Thyroid gland (tissue), 4 donors: ENCODE measurements at regions not wholly inside any gene's neighbourhood (a gene's known extent, or its start where the extent isn't known, plus 50 kb on each side); places are given as distances from the start of the nearest gene placed in this dataset.

Source experiments
- DNase-seq, 2 donors: peaks; one replicate each; pipeline ENCODE4 v3.0.0-alpha.2; 2019
- H3K27ac ChIP-seq, 3 donors: fragments of 200-600 bp; sonication (generic); 1 replicate in 2 of 3; 2 replicates in 1 of 3; pipeline ENCODE4 v1.5.1; 2016 to 2019; ENCODE audit warnings: mild to moderate bottlenecking in 1 of 3, moderate library complexity in 1 of 3
- H3K27me3 ChIP-seq: fragments of 200-600 bp; sonication (generic); one replicate; pipeline ENCODE4 v1.5.1; 2019
- H3K36me3 ChIP-seq, 2 donors: fragments of 200-600 bp; sonication (generic); one replicate each; pipeline ENCODE4 v1.5.1; 2016 to 2019
- H3K4me1 ChIP-seq, 2 donors: fragments of 200-600 bp; sonication (generic); one replicate each; pipeline ENCODE4 v1.5.1; 2017 to 2019
- H3K4me3 ChIP-seq, 3 donors: fragments of 200-600 bp; sonication (generic); replicated peaks in 1 of 3; 1 replicate in 2 of 3; 2 replicates in 1 of 3; pipeline ENCODE4 v1.5.1; 2016; ENCODE audit warnings: mild to moderate bottlenecking in 1 of 3
- H3K9me3 ChIP-seq: fragments of 200-600 bp; sonication (generic); one replicate; pipeline ENCODE4 v1.5.1; 2017
- POLR2A ChIP-seq, 2 donors: fragments of 450-650 bp; IDR thresholded peaks; one replicate each; pipeline ENCODE4 v1.6.1; 2017; ENCODE audit warnings: antibody characterized with exemption in 2 of 2, mild to moderate bottlenecking in 2 of 2, moderate library complexity in 1 of 2
- WGBS, 2 donors: methylation state at CpG; one replicate each; pipeline ENCODE4 v1.1.5; 2017; 5-methylcytosine and 5-hydroxymethylcytosine counted together
- intact Hi-C: fragments of 100-400 bp; cut with DNase I; formaldehyde crosslinking; loops from one replicate; pipeline ENCODE4 v1.15.1; 2023
- TF ChIP-seq, protein P1 (sequence below), 6 experiments: fragments of 200-600 bp in 3 of 6; fragments of 450-650 bp in 3 of 6; sonication (generic) in 3 of 6; IDR thresholded peaks; one replicate each; pipeline ENCODE4 v1.5.1; 2016 to 2019; ENCODE audit warnings: antibody characterized with exemption in 6 of 6, mild to moderate bottlenecking in 2 of 6, inconsistent platforms in 1 of 6, moderate library complexity in 1 of 6

DNA sequence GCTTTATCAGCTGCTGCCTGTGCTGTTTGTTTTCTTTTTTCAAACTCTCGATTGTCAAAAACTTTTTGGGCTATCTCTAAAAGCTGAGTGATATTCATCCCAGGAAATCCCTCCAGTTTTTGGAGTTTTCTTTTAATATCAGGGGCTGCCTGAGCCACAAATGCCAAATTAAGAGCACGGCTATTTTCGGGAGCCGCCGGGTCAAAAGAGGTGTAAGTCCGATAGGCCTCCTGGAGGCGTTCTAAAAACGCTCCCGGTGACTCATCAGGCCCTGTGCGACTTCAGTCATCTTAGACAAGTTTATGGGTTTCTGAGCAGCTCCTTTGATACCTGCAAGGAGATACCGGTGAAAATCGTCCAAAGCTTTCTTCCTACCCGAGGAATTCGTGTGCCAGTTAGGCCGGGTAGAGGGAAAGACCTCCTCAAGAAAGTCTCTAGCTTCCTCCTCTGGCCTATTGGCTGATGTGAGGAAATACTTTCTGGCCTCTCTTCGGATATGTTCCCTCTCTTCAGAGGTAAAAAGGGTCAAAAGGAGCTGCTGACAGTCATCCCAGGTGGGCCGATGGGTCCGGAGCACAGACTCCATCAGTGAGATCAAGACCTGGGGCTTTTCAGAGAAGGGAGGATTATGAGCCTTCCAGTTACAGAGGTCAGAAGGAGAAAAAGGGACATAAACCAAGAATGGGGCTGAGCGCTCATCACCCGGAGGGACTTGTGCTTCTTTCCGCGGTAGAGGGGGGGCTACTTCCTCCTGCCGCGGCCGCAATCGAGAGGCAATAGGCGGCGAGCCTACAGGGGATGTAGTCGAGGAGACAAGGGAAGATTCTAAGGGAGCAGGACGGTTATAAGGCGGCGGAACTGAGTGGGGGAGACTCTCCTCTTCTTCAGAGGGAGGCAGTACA, 151.1 kb downstream of the TRIM27 start:
- peaks cover 55% of the 10 kb centered on the region for H3K27me3 ChIP-seq
- intact Hi-C loops, result no loop called here
- no peaks in the 10 kb centered on the region for H3K9me3 ChIP-seq
- H3K4me1 ChIP-seq, result no peaks in the 10 kb centered on the region
- no peak for DNase-seq
- no peak overlapping the region for H3K27ac ChIP-seq
- TF ChIP-seq POLR2A (IDR thresholded peaks at IDR 0.05), result no peak
- TF ChIP-seq, protein P1, sequence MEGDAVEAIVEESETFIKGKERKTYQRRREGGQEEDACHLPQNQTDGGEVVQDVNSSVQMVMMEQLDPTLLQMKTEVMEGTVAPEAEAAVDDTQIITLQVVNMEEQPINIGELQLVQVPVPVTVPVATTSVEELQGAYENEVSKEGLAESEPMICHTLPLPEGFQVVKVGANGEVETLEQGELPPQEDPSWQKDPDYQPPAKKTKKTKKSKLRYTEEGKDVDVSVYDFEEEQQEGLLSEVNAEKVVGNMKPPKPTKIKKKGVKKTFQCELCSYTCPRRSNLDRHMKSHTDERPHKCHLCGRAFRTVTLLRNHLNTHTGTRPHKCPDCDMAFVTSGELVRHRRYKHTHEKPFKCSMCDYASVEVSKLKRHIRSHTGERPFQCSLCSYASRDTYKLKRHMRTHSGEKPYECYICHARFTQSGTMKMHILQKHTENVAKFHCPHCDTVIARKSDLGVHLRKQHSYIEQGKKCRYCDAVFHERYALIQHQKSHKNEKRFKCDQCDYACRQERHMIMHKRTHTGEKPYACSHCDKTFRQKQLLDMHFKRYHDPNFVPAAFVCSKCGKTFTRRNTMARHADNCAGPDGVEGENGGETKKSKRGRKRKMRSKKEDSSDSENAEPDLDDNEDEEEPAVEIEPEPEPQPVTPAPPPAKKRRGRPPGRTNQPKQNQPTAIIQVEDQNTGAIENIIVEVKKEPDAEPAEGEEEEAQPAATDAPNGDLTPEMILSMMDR (IDR thresholded peaks at IDR 0.05), result no peak
- 7% methylated on average over 32 of the region's 32 CpGs for WGBS, 2 donors
- no peaks in the 10 kb centered on the region for H3K36me3 ChIP-seq
- no peak overlapping the region for H3K4me3 ChIP-seq

DNA sequence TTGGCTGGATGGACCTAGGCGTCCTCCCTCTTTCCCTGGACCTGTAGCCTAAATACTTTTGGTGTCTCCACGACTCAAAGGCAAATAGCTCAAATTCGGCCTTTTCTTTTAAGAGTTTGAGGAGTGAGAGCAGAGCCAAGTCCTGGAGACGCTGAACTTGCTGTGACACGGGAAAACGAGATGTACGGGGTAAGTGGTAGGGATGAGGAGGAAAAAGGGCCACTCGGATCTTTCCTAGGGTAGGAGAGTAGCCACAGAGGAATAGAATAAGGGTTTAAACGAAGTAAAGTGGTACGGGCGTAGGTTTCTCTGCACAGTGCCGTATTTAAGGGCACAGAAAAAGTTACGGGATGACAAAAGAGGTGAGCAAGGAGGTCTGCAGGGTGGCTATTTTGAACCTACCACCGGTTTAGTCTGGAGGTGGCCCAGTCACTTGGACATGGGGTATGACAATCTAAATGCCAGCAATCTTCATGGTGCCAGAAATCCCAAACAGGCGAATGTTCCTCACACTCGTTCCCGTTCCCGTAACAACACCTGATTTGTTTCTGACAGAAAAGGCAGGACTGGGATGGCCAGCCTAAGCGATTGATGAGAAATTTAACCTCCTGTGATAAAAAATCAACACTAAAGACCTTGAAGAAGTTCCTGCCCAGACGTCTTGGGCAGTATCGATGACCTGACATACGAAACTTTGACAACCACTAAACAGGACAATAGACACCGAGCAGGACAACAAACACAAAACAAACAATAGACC, 149.3 kb downstream of the TRIM27 start:
- 8% methylated on average over 23 of the region's 23 CpGs for WGBS, 2 donors

DNA sequence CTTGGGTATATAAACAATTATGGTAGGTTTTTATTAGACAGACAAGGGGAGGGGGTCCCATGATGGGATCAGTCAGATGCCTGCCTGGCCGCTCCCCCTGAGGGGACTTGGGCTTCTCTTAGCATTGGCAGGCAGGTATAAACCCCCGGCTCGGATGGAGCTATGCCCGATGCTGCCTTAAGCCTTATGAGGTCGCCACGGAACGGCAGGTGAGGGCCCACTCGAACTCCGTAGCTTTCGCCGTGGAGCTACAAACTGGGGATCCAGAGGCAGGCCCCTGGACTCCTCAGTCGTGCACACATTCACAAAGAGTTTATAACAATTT, 148.8 kb downstream of the TRIM27 start:
- Histone ChIP-seq H3K9me3 (no peaks in the 10 kb centered on the region), H3K4me3 (no peak overlapping the region), H3K36me3 (no peaks in the 10 kb centered on the region), H3K4me1 (no peaks in the 10 kb centered on the region), H3K27ac (no peak overlapping the region), H3K27me3 (peaks cover 59% of the 10 kb centered on the region)
- TF ChIP-seq POLR2A (IDR thresholded peaks at IDR 0.05), result no peak
- TF ChIP-seq, protein P1 (IDR thresholded peaks at IDR 0.05), result no peak
- DNase-seq, result no peak
- intact Hi-C loops, result no loop called here
- 8 to 10% methylated on average over 9 to 12 of the region's 12 CpGs for whole genome bisulfite sequencing, 2 donors

More for the DNA sequence above, 149.3 kb downstream of the TRIM27 start:
- H3K9me3 ChIP-seq, result no peaks in the 10 kb centered on the region
- intact Hi-C loops, result no loop called here
- TF ChIP-seq POLR2A (IDR thresholded peaks at IDR 0.05), result no peak
- TF ChIP-seq, protein P1 (IDR thresholded peaks at IDR 0.05), result no peak
- no peak for DNase-seq
- H3K36me3 ChIP-seq, result no peaks in the 10 kb centered on the region
- H3K27me3 ChIP-seq, result peaks cover 55% of the 10 kb centered on the region
- H3K4me3 ChIP-seq, result no peak overlapping the region
- no peak overlapping the region for H3K27ac ChIP-seq
- H3K4me1 ChIP-seq, result no peaks in the 10 kb centered on the region

DNA sequence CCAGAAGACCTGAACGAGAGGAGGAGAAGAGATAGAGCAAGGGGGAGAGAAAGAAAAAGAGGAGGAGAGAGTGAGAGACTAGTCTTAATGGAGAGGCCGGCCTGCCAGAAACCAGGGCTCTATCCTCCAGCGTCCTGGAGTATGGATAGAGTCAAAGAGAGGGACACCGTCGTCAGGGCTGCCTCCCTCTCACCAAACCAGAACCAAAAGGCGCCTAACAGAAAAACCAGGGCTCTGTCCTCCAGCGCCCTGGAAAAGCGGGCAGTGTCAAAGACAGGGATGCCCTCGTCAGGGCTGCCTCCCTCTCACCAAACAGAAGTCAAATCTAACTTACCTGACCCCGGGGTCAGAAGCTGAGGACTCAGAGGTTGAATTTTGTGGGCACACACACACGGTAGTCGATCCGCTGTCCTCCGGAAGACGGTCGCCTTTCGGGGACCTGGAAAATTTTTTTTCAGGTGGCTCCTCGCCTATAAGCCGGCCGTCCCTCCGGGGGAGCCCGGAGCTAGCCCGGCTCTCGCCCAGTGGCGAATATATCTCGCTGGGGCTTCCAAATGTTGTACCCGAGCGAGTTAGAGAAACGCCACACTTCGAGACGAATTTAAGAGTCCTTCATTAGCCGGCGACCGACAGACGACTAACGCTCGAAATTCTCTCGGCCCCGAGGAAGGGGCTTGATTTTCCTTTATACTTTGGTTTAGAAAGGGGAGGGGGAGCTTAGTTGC, 148.2 kb downstream of the TRIM27 start:
- Histone ChIP-seq H3K27me3 (peaks cover 60% of the 10 kb centered on the region), H3K9me3 (no peaks in the 10 kb centered on the region), H3K27ac (no peak overlapping the region), H3K36me3 (no peaks in the 10 kb centered on the region), H3K4me1 (no peaks in the 10 kb centered on the region), H3K4me3 (no peak overlapping the region)
- DNase-seq, result no peak
- WGBS, 2 donors, result 3 to 5% methylated on average over 35 to 39 of the region's 39 CpGs
- intact Hi-C loops, result no loop called here
- TF ChIP-seq POLR2A (IDR thresholded peaks at IDR 0.05), result no peak
- TF ChIP-seq, protein P1 (IDR thresholded peaks at IDR 0.05), result no peak
